ENCODE measurements at regions not wholly inside any gene's neighbourhood (a gene's known extent, or its start where the extent isn't known, plus 50 kb on each side); places are given as distances from the start of the nearest gene placed in this dataset.

DNA sequence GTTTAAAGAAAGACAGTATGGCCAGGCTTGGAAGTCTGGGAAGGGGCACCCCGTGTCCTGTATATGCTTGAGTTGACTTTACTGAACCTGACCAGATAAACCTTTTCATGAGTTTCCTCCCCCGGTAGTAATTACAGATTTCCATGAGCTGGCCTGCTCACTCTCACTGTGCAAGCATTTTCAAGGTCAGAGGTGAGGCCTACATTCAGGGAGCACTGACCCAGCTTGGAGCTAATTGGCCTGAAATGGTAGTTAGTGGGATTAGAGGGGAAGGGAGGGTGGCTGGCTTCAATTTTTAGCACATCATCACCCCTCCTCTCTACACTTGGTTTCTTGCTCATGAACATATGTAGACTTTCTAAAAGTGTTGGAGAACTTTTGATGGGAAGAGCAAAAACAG lies 99.2 kb downstream of the PSAT1 start:
- DNase-seq, result no peak
- 36 to 43% (median 40%) methylated on average over 2 of the region's 2 CpGs for WGBS, 3 donors
- Histone ChIP-seq H3K27ac (no peak overlapping the region), H3K9me3 (no peaks in the 10 kb centered on the region), H3K36me3 (no peaks in the 10 kb centered on the region), H3K4me3 (no peak overlapping the region), H3K4me1 (ENCODE audit: insufficient read depth) (no peaks in the 10 kb centered on the region), H3K27me3 (no peaks in the 10 kb centered on the region)
- intact Hi-C loops (cut with DNase I), result no loop called here
- TF ChIP-seq EP300 (IDR thresholded peaks at IDR 0.05) (no peak), POLR2A (IDR thresholded peaks at IDR 0.05) (no peak)
- TF ChIP-seq, protein P1, sequence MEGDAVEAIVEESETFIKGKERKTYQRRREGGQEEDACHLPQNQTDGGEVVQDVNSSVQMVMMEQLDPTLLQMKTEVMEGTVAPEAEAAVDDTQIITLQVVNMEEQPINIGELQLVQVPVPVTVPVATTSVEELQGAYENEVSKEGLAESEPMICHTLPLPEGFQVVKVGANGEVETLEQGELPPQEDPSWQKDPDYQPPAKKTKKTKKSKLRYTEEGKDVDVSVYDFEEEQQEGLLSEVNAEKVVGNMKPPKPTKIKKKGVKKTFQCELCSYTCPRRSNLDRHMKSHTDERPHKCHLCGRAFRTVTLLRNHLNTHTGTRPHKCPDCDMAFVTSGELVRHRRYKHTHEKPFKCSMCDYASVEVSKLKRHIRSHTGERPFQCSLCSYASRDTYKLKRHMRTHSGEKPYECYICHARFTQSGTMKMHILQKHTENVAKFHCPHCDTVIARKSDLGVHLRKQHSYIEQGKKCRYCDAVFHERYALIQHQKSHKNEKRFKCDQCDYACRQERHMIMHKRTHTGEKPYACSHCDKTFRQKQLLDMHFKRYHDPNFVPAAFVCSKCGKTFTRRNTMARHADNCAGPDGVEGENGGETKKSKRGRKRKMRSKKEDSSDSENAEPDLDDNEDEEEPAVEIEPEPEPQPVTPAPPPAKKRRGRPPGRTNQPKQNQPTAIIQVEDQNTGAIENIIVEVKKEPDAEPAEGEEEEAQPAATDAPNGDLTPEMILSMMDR (IDR thresholded peaks at IDR 0.05), result no peak

GRCh38 chr9:78397045-78397444 lies 100.1 kb downstream of the PSAT1 start:
- Histone ChIP-seq H3K4me1 (ENCODE audit: insufficient read depth) (no peaks in the 10 kb centered on the region), H3K36me3 (no peaks in the 10 kb centered on the region), H3K4me3 (no peak overlapping the region), H3K9me3 (no peaks in the 10 kb centered on the region), H3K27ac (no peak overlapping the region), H3K27me3 (no peaks in the 10 kb centered on the region)
- WGBS, 3 donors, result 20 to 23% (median 22%) methylated on average over 5 of the region's 5 CpGs
- DNase-seq, result no peak
- TF ChIP-seq, protein P1 (IDR thresholded peaks at IDR 0.05), result no peak
- intact Hi-C loops (cut with DNase I), result no loop called here

DNA sequence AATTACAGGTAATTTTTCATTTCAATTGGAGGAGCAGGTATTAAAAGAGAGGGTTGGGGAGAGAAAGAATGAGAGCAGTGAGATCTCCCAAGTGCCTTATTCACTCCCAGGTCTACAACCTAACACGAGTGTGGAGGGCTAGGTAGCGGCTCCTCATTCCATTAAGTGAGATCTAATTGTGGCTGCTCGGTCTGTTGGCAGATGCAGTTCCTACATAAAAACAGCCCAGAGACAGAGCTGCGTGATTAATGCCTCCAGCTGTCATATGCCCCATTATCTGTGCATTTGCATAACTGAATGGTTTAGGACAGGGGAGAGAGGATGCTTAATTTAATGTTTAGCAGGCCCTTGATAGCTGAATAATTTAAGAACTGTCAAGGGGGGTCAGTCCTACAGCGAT lies 100.5 kb downstream of the PSAT1 start:
- TF ChIP-seq, protein P1 (IDR thresholded peaks at IDR 0.05), result no peak
- Histone ChIP-seq H3K27me3 (no peaks in the 10 kb centered on the region), H3K36me3 (no peaks in the 10 kb centered on the region), H3K27ac (no peak overlapping the region), H3K4me3 (no peak overlapping the region), H3K9me3 (no peaks in the 10 kb centered on the region), H3K4me1 (ENCODE audit: insufficient read depth) (no peaks in the 10 kb centered on the region)
- DNase-seq, result no peak
- WGBS, 3 donors, result 9 to 14% (median 11%) methylated on average over 5 of the region's 5 CpGs
- intact Hi-C loops (cut with DNase I), result no loop called here

DNA sequence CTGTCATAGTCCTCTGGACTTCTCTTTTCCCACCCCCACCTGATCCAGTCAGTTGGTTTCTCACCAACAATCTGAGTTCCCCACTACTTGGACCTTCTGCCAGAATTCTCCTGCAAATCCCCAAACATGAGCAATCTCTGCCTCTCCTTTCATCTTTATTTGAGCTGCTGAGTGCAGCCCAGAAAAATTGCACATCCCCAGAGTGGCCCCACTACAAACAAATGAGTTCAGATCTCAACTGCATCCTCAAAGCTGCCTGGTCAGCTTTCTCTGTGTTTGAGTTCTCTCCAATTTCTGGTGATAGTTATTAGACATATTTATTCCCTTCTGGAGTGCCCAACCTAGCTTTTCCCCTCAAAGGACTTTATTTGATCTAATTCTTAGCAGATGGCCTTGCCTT lies 102.2 kb downstream of the PSAT1 start:
- no peak overlapping the region for H3K27ac ChIP-seq
- intact Hi-C loops (cut with DNase I), result no loop called here

More for the DNA sequence above, 102.2 kb downstream of the PSAT1 start:
- no peaks in the 10 kb centered on the region for H3K4me1 ChIP-seq (ENCODE audit: insufficient read depth)
- no peak for DNase-seq
- H3K36me3 ChIP-seq, result no peaks in the 10 kb centered on the region
- no peak overlapping the region for H3K4me3 ChIP-seq
- TF ChIP-seq, protein P1 (IDR thresholded peaks at IDR 0.05), result no peak
- H3K27me3 ChIP-seq, result no peaks in the 10 kb centered on the region
- no peaks in the 10 kb centered on the region for H3K9me3 ChIP-seq

All from ovary (tissue), 7 donors.